Ishikawa (cell line): ENCODE measurements at regions not wholly inside any gene's neighbourhood (a gene's known extent, or its start where the extent isn't known, plus 50 kb on each side); places are given as distances from the start of the nearest gene placed in this dataset.

Experiments
- CEBPB ChIP-seq: IDR thresholded peaks from 2 replicates; pipeline ENCODE4 v1.6.1; 2012
- CREB1 ChIP-seq: IDR thresholded peaks from 2 replicates; pipeline ENCODE4 v1.6.1; 2012; ENCODE audit warnings: low read depth
- EGR1 ChIP-seq: IDR thresholded peaks from 2 replicates; pipeline ENCODE4 v1.6.1; 2012
- EP300 ChIP-seq: IDR thresholded peaks from 2 replicates; pipeline ENCODE4 v1.6.1; 2012; ENCODE audit warnings: borderline replicate concordance
- FOXM1 ChIP-seq: IDR thresholded peaks from 2 replicates; pipeline ENCODE4 v1.6.1; 2012; ENCODE audit warnings: low read depth, borderline replicate concordance
- RAD21 ChIP-seq: IDR thresholded peaks from 2 replicates; pipeline ENCODE4 v1.6.1; 2012; ENCODE audit warnings: low read depth
- TAF1 ChIP-seq: IDR thresholded peaks from 2 replicates; pipeline ENCODE4 v1.6.1; 2012; ENCODE audit warnings: low read depth, mild to moderate bottlenecking
- TEAD4 ChIP-seq: IDR thresholded peaks from 2 replicates; pipeline ENCODE4 v1.6.1; 2012
- YY1 ChIP-seq: IDR thresholded peaks from 2 replicates; pipeline ENCODE4 v1.6.1; 2012; ENCODE audit warnings: low read depth
- TF ChIP-seq, protein P1 (sequence below): IDR thresholded peaks from 2 replicates; pipeline ENCODE4 v1.6.1; 2012; ENCODE audit warnings: low read depth, mild to moderate bottlenecking
- TF ChIP-seq, protein P2 (sequence below): IDR thresholded peaks from 2 replicates; pipeline ENCODE4 v1.6.1; 2012

DNA sequence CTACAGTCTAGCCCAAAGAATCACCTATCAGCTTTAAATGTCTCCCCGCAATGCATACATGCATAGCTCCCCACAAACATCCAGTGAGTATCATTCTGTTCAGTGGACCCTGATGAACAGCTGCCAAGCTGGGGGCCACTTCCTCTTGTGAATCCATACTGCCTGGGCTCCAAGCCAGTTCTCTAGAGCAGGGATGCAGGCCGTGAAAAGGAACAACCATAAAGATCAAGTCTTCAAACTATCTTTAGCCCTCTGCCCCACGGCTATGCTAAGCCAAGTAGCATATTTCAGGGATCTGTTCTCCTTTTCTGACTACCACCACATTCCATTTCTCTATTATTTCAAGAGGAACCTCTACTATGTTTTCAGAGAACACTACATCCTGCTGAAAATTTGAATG lies 191.7 kb upstream of the BTBD3 start:
- TF ChIP-seq CEBPB: no peak
- no peak for TF ChIP-seq EGR1
- TF ChIP-seq, protein P1, sequence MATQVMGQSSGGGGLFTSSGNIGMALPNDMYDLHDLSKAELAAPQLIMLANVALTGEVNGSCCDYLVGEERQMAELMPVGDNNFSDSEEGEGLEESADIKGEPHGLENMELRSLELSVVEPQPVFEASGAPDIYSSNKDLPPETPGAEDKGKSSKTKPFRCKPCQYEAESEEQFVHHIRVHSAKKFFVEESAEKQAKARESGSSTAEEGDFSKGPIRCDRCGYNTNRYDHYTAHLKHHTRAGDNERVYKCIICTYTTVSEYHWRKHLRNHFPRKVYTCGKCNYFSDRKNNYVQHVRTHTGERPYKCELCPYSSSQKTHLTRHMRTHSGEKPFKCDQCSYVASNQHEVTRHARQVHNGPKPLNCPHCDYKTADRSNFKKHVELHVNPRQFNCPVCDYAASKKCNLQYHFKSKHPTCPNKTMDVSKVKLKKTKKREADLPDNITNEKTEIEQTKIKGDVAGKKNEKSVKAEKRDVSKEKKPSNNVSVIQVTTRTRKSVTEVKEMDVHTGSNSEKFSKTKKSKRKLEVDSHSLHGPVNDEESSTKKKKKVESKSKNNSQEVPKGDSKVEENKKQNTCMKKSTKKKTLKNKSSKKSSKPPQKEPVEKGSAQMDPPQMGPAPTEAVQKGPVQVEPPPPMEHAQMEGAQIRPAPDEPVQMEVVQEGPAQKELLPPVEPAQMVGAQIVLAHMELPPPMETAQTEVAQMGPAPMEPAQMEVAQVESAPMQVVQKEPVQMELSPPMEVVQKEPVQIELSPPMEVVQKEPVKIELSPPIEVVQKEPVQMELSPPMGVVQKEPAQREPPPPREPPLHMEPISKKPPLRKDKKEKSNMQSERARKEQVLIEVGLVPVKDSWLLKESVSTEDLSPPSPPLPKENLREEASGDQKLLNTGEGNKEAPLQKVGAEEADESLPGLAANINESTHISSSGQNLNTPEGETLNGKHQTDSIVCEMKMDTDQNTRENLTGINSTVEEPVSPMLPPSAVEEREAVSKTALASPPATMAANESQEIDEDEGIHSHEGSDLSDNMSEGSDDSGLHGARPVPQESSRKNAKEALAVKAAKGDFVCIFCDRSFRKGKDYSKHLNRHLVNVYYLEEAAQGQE: no peak
- no peak for TF ChIP-seq YY1
- TF ChIP-seq, protein P2, sequence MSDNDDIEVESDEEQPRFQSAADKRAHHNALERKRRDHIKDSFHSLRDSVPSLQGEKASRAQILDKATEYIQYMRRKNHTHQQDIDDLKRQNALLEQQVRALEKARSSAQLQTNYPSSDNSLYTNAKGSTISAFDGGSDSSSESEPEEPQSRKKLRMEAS: no peak
- no peak for TF ChIP-seq CREB1
- no peak for TF ChIP-seq EP300
- TF ChIP-seq FOXM1: no peak
- no peak for TF ChIP-seq RAD21
- no peak for TF ChIP-seq TEAD4
- TF ChIP-seq TAF1: no peak
